ENCODE measurements at regions not wholly inside any gene's neighbourhood (a gene's known extent, or its start where the extent isn't known, plus 50 kb on each side); places are given as distances from the start of the nearest gene placed in this dataset.

GRCh38 chr5:19200251-19200650, 787.7 kb downstream of the CDH18 start:
- Histone ChIP-seq H3K79me1 (ENCODE audit: insufficient read depth, low read depth, low read length, poor library complexity, severe bottlenecking) (no peaks in the 10 kb centered on the region), H4K91ac (ENCODE audit: insufficient read length, low read depth, low read length) (no peak overlapping the region), H4K20me1 (ENCODE audit: control insufficient read depth, insufficient read depth, insufficient read length) (no peaks in the 10 kb centered on the region), H2BK20ac (ENCODE audit: low read depth, low read length, poor library complexity, severe bottlenecking) (no peak overlapping the region), H3K4me1 (ENCODE audit: insufficient read depth, low read length) (no peaks in the 10 kb centered on the region), H3K27ac (ENCODE audit: insufficient read length, low read depth, low read length) (no peak overlapping the region), H3K79me2 (ENCODE audit: insufficient read depth, low read length) (no peaks in the 10 kb centered on the region), H2BK12ac (ENCODE audit: insufficient read length, low read depth, low read length) (no peak overlapping the region), H3K14ac (ENCODE audit: insufficient read depth, low read length) (no peak overlapping the region), H2BK5ac (ENCODE audit: insufficient read length, low read length) (no peak overlapping the region), H2BK120ac (ENCODE audit: low read depth, low read length, poor library complexity, severe bottlenecking) (no peak overlapping the region), H2AFZ (ENCODE audit: low read length) (no peak overlapping the region), H3K23ac (ENCODE audit: insufficient read length, low read depth, low read length) (no peak overlapping the region), H3K9ac (ENCODE audit: extremely low read depth, insufficient read length, low read length) (no peak overlapping the region), H4K8ac (replicated peaks; ENCODE audit: insufficient read length, low read depth, low read length) (no peak overlapping the region), H2BK15ac (ENCODE audit: low read depth, low read length) (no peak overlapping the region), H3K18ac (ENCODE audit: insufficient read length, low read depth, low read length) (no peak overlapping the region), H3T11ph (ENCODE audit: low read length) (no peak overlapping the region), H2AK5ac (ENCODE audit: insufficient read length, low read length) (no peak overlapping the region), H3K56ac (ENCODE audit: insufficient read length, low read depth, low read length) (no peak overlapping the region), H3K9me3 (ENCODE audit: control insufficient read depth, low read depth, low read length) (no peaks in the 10 kb centered on the region), H3K23me2 (ENCODE audit: insufficient read length, low read depth, low read length, poor library complexity, severe bottlenecking) (no peaks in the 10 kb centered on the region), H3K4ac (ENCODE audit: low read depth, low read length) (no peak overlapping the region), H3K27me3 (ENCODE audit: insufficient read depth, low read length) (no peaks in the 10 kb centered on the region), H3K4me2 (ENCODE audit: insufficient read depth, insufficient read length, low read length) (no peak overlapping the region), H4K5ac (ENCODE audit: insufficient read length, low read depth, low read length) (no peak overlapping the region)
- Mint-ChIP-seq H3K4me3 (no peak overlapping the region), H3K9me3 (no peaks in the 10 kb centered on the region), H3K27ac (peak overlapping the region in 1 of 3 experiments; percentile 33; a peak in 1 of 7 replicates), H3K36me3 (ENCODE audit: insufficient read depth in 1 of 3, low read depth in 3 of 3) (no peaks in the 10 kb centered on the region), H3K27me3 (ENCODE audit: low read depth) (no peaks in the 10 kb centered on the region), H3K4me1 (no peaks in the 10 kb centered on the region)
- no CpG with 5 or more reads among the region's 6 CpGs for WGBS (ENCODE audit: extremely low coverage, insufficient read length, low lambda C conversion rate)
- DNase-seq, result no peak
- no peak for TF ChIP-seq CTCF (conservative IDR thresholded peaks at IDR 0.05)

All from H9 (cell line).